ENCODE measurements at regions not wholly inside any gene's neighbourhood (a gene's known extent, or its start where the extent isn't known, plus 50 kb on each side); places are given as distances from the start of the nearest gene placed in this dataset.

DNA sequence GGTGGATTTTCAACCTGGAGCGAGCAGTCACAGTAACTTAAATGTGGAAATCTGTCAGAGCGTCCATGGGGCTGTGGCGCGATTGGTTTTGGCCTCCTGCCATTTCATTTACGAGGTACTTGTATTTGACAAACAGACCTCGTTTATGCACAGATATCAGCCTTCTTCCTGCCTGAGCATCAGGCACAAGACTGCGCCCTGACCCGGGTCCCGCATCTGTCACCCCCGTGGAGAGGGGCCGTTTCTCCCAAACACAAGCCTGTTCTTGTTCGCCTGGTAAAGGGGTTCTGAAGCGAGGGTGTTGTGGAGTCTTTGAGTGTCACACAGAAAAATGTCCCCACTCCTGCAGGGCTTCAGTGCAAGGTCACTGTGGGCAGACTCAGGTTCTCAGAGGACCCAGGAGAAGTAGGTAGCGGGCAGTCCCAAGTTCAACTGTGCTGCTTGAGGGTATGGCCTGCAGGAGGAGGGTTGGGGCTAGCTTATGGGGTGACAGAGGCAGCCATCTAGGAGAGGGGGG is 202.3 kb downstream of the URI1 start:
- Histone ChIP-seq H3K4me1 (ENCODE audit: insufficient read depth, low read length) (no peaks in the 10 kb centered on the region), H3K27me3 (ENCODE audit: insufficient read depth, low read length) (no peaks in the 10 kb centered on the region), H3K9ac (ENCODE audit: low read length) (no peak overlapping the region), H3K36me3 (ENCODE audit: insufficient read depth, low read length) (no peaks in the 10 kb centered on the region), H4K20me1 (ENCODE audit: insufficient read depth, low read length) (no peaks in the 10 kb centered on the region), H3K4me3 (ENCODE audit: insufficient read depth, low read depth, low read length) (no peak overlapping the region), H3K27ac (ENCODE audit: low read depth, low read length) (no peak overlapping the region), H3K9me3 (ENCODE audit: insufficient read depth, low read depth, low read length) (no peaks in the 10 kb centered on the region), H3K4me2 (ENCODE audit: low read length) (no peak overlapping the region), H2AFZ (ENCODE audit: low read depth, low read length) (no peak overlapping the region), H3K79me2 (ENCODE audit: insufficient read depth, low read length) (no peaks in the 10 kb centered on the region)
- FAIRE-seq: no peak
- Mint-ChIP-seq H3K9me3 (ENCODE audit: unreplicated experiment) (no peaks in the 10 kb centered on the region), H3K4me3 (ENCODE audit: unreplicated experiment) (no peak overlapping the region), H3K4me1 (ENCODE audit: low read depth, unreplicated experiment) (peaks cover 1% of the 10 kb centered on the region), H3K27me3 (ENCODE audit: low read depth, unreplicated experiment) (peaks cover 19% of the 10 kb centered on the region), H3K27ac (ENCODE audit: unreplicated experiment) (no peak overlapping the region), H3K36me3 (ENCODE audit: low read depth, unreplicated experiment) (no peaks in the 10 kb centered on the region)
- no peak for DNase-seq (ENCODE audit: low read depth)
- TF ChIP-seq CTCF (IDR thresholded peaks at IDR 0.05; ENCODE audit: insufficient read depth, low read depth, low read length) (no peak), EZH2 (IDR thresholded peaks at IDR 0.05; ENCODE audit: insufficient read depth, low read length) (no peak)

DNA sequence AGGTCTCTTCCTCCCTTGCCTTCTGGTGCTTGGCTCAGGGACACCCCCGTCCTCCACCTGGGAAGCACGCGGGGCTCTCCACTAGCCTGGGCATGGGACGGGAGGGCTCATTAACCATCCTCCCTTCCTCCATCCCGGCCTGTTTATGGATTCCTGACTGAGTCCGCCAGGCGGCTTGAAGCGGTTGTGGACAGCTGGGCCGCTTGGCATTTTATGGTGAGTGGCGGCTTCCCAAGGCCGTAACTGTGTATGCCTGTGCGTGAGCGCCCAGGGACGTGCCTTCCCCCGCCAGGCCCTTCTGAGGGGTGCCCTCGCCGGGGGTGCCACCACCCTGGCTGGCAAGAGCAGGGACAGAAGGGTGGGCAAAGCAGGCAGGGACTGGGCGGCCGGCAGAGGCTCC is 202.8 kb downstream of the URI1 start:
- H2AFZ ChIP-seq (ENCODE audit: low read depth, low read length): no peak overlapping the region
- no peak for FAIRE-seq
- H3K79me2 ChIP-seq (ENCODE audit: insufficient read depth, low read length): no peaks in the 10 kb centered on the region
- H3K9me3 ChIP-seq (ENCODE audit: insufficient read depth, low read depth, low read length): no peaks in the 10 kb centered on the region
- H3K27me3 ChIP-seq (ENCODE audit: insufficient read depth, low read length): no peaks in the 10 kb centered on the region
- DNase-seq (ENCODE audit: low read depth): no peak
- no peak for TF ChIP-seq CTCF (IDR thresholded peaks at IDR 0.05; ENCODE audit: insufficient read depth, low read depth, low read length)
- TF ChIP-seq EZH2 (IDR thresholded peaks at IDR 0.05; ENCODE audit: insufficient read depth, low read length): no peak
- no peaks in the 10 kb centered on the region for H3K4me1 ChIP-seq (ENCODE audit: insufficient read depth, low read length)
- H3K36me3 ChIP-seq (ENCODE audit: insufficient read depth, low read length): no peaks in the 10 kb centered on the region
- no peak overlapping the region for H3K9ac ChIP-seq (ENCODE audit: low read length)
- H3K27ac ChIP-seq (ENCODE audit: low read depth, low read length): no peak overlapping the region
- peaks cover 1% of the 10 kb centered on the region for H3K4me1 Mint-ChIP-seq (ENCODE audit: low read depth, unreplicated experiment)
- no peak overlapping the region for H3K4me3 ChIP-seq (ENCODE audit: insufficient read depth, low read depth, low read length)
- H3K27ac Mint-ChIP-seq (ENCODE audit: unreplicated experiment): no peak overlapping the region
- peaks cover 23% of the 10 kb centered on the region for H3K27me3 Mint-ChIP-seq (ENCODE audit: low read depth, unreplicated experiment)
- no peak overlapping the region for H3K4me3 Mint-ChIP-seq (ENCODE audit: unreplicated experiment)
- no peak overlapping the region for H3K4me2 ChIP-seq (ENCODE audit: low read length)
- H3K9me3 Mint-ChIP-seq (ENCODE audit: unreplicated experiment): no peaks in the 10 kb centered on the region
- no peaks in the 10 kb centered on the region for H4K20me1 ChIP-seq (ENCODE audit: insufficient read depth, low read length)
- H3K36me3 Mint-ChIP-seq (ENCODE audit: low read depth, unreplicated experiment): no peaks in the 10 kb centered on the region

- Histone ChIP-seq H3K4me3 (ENCODE audit: insufficient read depth, low read depth, low read length) (no peak overlapping the region), H3K9me3 (ENCODE audit: insufficient read depth, low read depth, low read length) (no peaks in the 10 kb centered on the region), H3K9ac (ENCODE audit: low read length) (no peak overlapping the region), H2AFZ (ENCODE audit: low read depth, low read length) (no peak overlapping the region), H3K4me1 (ENCODE audit: insufficient read depth, low read length) (no peaks in the 10 kb centered on the region), H3K36me3 (ENCODE audit: insufficient read depth, low read length) (no peaks in the 10 kb centered on the region), H3K27ac (ENCODE audit: low read depth, low read length) (no peak overlapping the region), H4K20me1 (ENCODE audit: insufficient read depth, low read length) (no peaks in the 10 kb centered on the region), H3K4me2 (ENCODE audit: low read length) (no peak overlapping the region), H3K79me2 (ENCODE audit: insufficient read depth, low read length) (no peaks in the 10 kb centered on the region), H3K27me3 (ENCODE audit: insufficient read depth, low read length) (no peaks in the 10 kb centered on the region)
- H3K27me3 Mint-ChIP-seq (ENCODE audit: low read depth, unreplicated experiment): peaks cover 26% of the 10 kb centered on the region
- H3K4me1 Mint-ChIP-seq (ENCODE audit: low read depth, unreplicated experiment): peaks cover 1% of the 10 kb centered on the region
- DNase-seq (ENCODE audit: low read depth) (no peak), FAIRE-seq (no peak)
- H3K4me3 Mint-ChIP-seq (ENCODE audit: unreplicated experiment): no peak overlapping the region
- no peak overlapping the region for H3K27ac Mint-ChIP-seq (ENCODE audit: unreplicated experiment)
- TF ChIP-seq CTCF (IDR thresholded peaks at IDR 0.05; ENCODE audit: insufficient read depth, low read depth, low read length) (no peak), EZH2 (IDR thresholded peaks at IDR 0.05; ENCODE audit: insufficient read depth, low read length) (no peak)
- no peaks in the 10 kb centered on the region for H3K36me3 Mint-ChIP-seq (ENCODE audit: low read depth, unreplicated experiment)
- H3K9me3 Mint-ChIP-seq (ENCODE audit: unreplicated experiment): no peaks in the 10 kb centered on the region
Measured at GRCh38 chr19:30145467-30145866, 203.4 kb downstream of the URI1 start.
